Stimulated activated CD4-positive, alpha-beta T cell treated with anti-CD3 and anti-CD28 coated beads, TNF-alpha, amount 100 ng/mL, for 4 hours (primary cell): ENCODE measurements at regions not wholly inside any gene's neighbourhood (a gene's known extent, or its start where the extent isn't known, plus 50 kb on each side); places are given as distances from the start of the nearest gene placed in this dataset.

Experiments
- DNase-seq, 3 experiments: peaks; one replicate each; pipeline ENCODE4 v3.0.0-alpha.2; 2020; ENCODE audit warnings: low read depth in 3 of 3

DNA sequence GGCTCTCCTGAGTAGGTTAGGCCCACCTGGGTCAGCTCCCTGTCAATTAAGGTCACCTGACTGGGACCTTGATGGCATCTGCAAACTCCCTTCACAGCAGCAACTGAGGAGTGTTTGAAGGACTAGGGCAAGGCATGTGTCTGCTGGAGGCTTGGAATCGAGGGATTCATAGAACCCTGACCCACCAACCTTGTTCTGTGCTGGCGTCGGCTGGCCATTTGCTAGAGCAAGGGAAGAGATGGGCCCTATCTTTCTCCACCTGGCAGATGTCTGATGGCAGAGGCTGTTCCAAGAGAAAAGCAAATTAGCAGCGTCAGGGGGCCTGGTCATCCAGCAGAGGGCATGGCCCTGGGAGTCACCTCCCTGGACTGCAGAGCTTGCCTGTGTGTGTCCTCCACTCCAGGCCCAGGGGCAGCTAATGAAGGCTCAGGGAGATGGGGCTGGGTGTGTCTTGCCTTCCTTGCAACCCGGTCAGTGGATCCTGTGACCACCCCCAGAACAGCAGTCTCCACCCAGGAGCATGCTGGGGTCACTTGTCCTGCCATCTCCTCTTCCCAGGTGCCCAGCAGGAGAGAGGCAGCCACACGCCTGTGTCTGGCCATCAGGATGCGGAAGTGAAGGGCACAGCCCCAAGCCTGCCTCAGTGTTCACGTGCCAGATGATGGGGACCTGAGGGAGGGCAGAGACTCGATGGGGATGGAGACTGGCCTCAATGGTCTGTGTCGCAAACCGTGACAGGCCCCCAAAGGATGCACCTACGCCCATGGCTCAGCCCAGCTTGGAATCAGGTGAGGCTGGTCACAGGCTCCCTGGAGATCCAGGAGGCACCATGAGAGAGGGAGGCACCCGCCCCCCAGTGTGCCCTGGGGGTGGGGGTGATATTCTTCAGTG lies 53.9 kb downstream of the BARX1 start:
- DNase-seq, result no peak

- DNase-seq, result no peak
Measured at GRCh38 chr9:93900436-93900819, 54.7 kb downstream of the BARX1 start.

DNA sequence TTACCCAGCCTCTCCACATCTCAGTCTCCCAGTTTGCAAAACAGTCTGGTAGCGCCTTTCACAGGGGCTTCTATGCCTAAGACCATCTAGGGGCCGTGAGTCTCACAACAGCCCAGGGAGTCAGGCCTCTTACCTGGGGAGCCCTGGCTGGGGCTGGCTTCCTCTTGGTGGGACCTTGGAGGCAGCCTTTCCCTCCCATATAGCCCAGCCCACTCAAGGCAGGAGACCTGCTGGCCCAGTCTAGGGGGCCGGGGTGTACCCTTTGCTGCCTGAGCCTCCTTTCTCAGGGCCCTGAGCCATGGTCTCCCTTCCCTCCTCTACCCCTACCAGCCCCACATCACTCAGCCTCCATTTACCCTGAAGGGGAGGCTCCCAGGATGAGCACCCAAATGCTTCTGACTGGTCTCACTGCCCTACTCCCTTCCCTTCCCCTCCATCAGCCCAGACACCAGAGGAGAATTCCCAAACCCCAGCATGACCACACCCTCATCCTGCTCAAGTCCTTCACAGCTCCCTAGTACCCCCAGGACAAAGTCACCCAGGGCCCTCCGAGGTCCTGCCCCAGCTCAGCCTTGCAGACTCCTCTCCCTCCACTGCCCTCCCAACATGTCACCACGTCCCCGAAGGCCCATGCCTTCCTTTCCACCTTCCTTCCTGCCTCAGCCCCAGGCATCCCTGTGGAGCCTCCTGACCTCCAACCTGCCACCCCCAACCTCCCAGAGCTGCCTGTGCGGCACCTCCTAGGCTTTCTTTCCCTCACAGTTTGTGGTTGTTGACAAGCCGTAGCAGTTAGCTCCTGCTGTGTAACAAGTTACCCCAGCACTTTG lies 55.3 kb downstream of the BARX1 start:
- DNase-seq, result no peak

- DNase-seq, result no peak
Measured at GRCh38 chr9:93898502-93899426, 56.4 kb downstream of the BARX1 start.

DNA sequence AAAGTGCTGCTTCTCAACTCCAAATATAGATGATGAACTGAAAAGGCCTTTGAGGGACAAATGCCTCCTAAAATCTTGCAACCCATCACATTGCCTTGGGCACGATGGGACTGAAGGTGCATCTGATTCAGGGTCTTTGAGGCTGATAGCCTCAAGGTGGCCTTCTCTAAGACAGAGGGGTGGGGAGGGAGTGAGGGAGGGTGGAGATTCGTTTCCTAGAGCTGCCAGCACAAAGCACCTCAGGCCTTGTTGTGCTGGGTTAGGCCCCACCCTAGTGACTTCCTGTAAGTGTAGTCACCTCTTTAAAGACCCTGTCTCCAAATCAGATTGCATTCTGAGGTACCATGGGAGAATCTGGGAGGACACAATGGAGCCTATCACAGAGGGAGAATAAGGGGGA lies 57.1 kb downstream of the BARX1 start:
- no peak for DNase-seq

- no peak for DNase-seq
Measured at GRCh38 chr9:93897075-93897970, 57.8 kb downstream of the BARX1 start.

- no peak for DNase-seq
Measured at GRCh38 chr9:93896496-93897033, 58.6 kb downstream of the BARX1 start.

DNA sequence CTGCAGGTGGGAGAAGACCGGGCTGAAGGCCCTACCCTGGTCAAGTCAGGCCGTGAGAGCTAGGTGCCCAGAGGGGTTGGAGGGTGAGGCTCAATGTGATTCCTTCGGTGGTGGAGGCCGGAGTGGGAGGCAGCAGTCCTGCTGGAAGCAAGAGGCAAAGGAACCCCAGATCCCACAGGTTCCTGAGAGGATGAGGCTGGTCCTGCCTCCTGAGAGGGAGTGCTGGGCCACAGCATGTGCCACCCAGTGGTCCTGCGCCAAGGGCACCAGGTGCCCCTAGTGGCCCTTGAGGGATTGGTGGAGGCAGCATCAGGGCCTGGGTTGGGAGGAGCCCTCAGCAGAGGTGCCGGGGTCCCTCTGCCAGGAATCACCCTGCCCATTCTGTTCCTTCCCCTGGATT lies 59.1 kb downstream of the BARX1 start:
- no peak for DNase-seq

DNA sequence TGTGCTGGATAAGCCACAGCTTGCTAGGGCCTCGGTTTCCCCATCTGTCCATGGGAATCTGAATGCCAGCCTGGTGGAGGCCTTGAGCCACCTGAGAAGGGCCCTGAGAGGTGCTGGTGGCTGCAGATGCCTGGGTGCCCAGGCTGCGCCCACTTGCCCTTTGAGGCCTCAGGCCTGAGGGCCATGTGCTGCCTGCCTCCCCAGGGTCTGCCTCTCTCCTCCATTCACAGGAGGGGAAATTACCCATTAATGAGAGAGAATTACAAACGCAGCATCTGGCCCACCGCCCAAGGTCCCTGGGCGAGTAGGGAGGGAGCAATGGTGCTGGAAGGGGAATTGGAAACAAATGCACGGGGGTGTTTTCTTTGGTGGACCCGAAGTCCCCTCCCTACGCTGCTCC lies 59.6 kb downstream of the BARX1 start:
- no peak for DNase-seq

DNA sequence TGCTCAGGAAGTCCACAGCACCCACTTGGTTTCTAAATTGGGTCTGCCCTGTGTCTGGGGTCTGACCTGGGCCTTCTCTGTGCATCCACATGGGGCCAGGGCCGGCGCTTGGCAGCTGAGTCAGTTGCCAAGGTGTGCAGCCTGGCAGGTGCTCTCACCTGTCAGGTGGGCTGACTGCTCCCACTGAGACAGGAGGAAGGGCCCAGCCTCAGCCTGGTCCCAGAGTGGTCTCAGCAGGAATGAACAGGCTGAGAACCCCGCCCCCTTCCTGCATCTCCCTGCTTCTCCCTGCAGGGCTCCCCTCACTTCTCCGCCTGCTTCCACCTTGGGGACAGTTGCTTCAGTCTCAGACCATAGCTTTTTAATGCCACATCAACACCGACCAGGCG lies 60.5 kb downstream of the BARX1 start:
- DNase-seq, result no peak

DNA sequence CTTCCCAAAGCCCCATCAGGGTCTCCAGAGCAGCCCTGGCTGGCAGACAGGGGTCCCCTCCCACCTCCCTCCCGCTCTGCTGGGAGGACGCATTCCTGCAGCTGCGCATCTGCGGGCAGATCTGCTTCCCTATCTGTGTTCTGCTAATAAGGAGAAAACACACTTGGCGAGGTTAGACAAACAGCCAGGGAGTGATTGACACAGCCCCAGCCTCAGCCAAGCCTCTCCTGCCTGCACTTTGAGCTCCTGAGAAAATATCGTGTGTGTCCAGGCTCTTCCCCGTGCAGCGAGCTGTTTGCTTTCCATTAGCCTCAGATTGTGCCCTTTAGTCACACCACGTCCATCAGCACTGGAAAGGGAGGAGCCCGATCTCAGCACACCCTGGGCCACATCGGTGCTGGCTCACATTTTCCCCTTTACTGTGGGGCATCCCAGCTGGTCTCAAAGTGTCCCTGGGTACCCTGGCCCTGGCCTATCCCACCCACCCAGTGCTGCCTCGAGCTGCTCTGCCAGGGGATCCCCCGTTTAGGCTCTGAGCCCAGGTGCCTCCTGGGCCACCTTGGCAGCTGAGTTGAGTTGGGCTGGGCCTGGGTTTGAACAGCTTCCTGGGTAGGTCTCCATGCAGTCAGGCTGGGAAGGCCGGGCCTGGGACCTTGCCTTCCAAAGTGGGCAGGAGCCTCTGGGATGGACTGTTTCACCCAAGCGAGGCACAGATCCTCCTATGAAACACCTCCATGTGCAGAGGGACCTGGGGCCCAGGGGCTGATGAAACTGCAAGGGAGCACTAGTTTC lies 61.1 kb downstream of the BARX1 start:
- no peak for DNase-seq

DNA sequence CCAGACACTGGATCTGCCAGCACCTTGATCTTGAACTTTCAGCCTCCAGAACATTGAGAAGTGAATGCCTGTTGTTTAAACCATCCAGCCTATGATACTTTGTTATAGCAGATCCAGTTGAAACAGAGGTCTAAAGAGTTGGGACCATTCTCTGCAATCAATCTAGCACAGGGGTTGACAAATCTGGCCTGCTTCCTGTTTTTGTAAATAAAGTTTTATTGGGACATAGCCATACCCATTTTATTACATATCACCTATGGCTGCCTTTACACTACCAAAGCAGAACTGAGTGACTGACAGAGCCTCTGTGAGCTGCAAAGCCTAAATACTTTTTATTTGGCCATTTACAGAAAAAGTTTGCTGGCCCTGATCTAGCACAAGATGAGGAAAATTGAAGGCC lies 62.0 kb downstream of the BARX1 start:
- no peak for DNase-seq

- no peak for DNase-seq
Measured at GRCh38 chr9:93892748-93893147, 62.4 kb downstream of the BARX1 start.

DNA sequence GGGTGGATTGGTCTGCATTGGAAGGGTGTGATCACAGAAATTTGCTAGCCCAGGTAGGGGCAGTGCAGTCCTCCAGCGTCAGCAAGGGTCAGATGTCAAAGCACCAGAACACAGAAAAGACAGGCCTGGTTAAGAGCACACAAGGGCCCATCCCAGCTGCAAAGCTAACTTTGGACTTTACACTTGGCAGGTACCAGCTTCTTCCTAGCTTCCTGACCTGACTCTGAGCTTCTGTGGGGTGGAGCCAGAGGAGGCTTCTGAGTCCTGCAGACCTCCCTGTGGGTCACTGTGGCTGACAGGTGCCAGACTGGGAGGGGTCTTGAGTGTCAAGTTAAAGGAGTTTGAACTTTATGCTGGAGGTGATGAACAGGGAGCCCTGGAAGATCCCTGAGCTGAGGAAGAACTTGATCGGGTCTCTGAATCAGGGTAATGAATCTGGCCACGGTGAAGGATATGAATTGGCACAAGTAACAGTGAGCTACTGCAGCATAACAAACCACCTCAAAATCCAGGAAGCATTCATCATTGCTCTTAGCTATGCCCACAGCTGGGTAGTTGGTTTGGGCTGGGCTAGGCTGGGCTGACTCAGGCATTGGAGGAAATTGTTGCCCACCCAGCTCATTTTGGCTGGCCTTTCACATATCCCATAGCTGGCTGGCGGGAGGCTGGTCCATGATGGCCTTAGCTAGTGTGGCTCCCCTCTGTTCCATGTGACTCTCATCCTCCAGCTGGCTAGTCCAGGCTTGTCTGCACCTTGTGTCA lies 63.4 kb downstream of the BARX1 start:
- DNase-seq, result no peak

- no peak for DNase-seq
Measured at GRCh38 chr9:93891050-93891449, 64.1 kb downstream of the BARX1 start.

- DNase-seq, result no peak
Measured at GRCh38 chr9:93890436-93890935, 64.7 kb downstream of the BARX1 start.

GRCh38 chr9:93886911-93887310 lies 68.2 kb downstream of the BARX1 start:
- no peak for DNase-seq

DNA sequence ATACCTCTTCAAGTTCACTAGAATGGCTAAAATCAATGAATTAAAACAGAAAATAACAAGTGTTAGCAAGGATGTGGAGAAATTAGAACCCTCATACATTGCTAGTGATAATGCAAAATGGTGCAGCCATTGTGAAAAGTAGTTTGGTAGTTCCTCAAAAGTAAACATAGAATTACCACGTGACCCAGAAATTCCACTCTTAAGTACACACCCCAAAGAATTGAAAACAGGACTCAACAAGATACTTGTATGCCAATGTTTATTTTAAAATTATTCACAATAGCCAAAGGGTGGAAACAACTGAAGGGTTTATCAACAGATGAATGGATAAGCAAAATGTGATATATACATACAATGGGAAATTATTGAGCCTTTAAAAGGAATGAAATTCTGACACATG lies 70.3 kb downstream of the BARX1 start:
- DNase-seq, result no peak
